ENCODE measurements at regions not wholly inside any gene's neighbourhood (a gene's known extent, or its start where the extent isn't known, plus 50 kb on each side); places are given as distances from the start of the nearest gene placed in this dataset.

DNA sequence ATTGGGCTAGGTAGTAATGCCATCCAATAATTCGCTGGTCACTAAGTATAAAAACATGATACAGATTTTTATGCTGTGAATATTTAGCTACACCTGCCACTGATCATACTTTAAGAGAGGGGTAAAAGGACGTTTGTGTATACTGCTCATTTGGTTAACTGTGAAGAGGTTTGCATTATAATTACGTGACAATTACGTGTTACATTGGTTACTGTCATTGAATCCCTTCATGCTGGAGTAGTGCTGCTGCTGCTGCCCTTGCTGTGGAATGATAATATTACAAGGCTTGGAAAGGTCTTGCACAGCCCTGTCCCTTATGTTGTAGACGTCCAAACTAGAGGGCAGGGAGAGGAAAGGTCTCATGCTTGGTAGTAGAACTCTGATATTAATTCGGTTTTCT lies 312.2 kb upstream of the ATP2B1 start:
- ATAC-seq (no peak), DNase-seq (ENCODE audit: missing footprints) (no peak)
- intact Hi-C loops (cut with DNase I): no loop called here

- ATAC-seq (no peak), DNase-seq (ENCODE audit: missing footprints) (no peak)
- intact Hi-C loops (cut with DNase I): no loop called here
Observed at GRCh38 chr12:90020436-90020835, 311.8 kb upstream of the ATP2B1 start.

DNA sequence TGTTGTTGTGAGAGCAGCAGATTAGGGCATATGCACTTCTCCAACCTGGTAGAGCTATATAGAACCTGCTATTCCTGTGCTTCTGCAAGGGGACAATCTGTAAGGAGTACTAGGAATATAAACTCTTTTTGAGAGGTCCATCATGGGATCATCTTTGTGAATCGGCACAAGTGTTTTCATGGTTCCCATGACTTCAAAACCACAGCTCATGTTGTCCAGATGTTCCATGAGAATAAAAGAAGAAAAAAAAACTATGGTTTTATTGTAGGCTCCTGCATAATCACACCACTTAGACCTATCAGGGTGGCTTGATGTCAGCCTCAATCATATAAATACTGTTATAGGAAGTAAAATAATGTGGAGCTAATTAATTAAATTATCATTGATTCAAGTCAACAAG lies 311.4 kb upstream of the ATP2B1 start:
- intact Hi-C loops (cut with DNase I): no loop called here
- no peak for ATAC-seq

DNA sequence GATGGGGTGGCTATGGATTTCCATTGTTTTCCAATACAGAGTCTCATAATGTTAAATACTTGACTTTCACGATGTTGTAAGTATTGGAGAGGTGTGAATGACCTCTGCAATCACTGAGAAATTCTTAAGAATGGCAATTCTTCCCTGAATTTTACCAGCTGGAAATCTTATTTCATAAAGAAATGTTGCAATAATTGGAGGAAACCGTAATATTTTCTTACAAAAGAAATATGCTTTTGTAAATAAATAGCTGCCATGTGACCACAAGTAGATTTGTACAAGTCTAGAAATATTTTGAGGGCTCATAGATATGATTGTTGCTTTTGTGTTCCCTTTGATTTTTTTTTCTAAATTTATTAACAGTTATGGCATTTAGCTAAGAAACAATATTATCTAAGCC lies 308.7 kb upstream of the ATP2B1 start:
- DNase-seq (ENCODE audit: missing footprints) (no peak), ATAC-seq (no peak)
- intact Hi-C loops (cut with DNase I): no loop called here

More for the DNA sequence above, 311.4 kb upstream of the ATP2B1 start:
- no peak for DNase-seq (ENCODE audit: missing footprints)

- ATAC-seq (no peak), DNase-seq (ENCODE audit: missing footprints) (no peak)
- intact Hi-C loops (cut with DNase I): no loop called here
Observed at GRCh38 chr12:90015228-90015627, 306.6 kb upstream of the ATP2B1 start.

- DNase-seq (ENCODE audit: missing footprints) (no peak), ATAC-seq (no peak)
- intact Hi-C loops (cut with DNase I): no loop called here
Observed at GRCh38 chr12:90013409-90013808, 304.8 kb upstream of the ATP2B1 start.

DNA sequence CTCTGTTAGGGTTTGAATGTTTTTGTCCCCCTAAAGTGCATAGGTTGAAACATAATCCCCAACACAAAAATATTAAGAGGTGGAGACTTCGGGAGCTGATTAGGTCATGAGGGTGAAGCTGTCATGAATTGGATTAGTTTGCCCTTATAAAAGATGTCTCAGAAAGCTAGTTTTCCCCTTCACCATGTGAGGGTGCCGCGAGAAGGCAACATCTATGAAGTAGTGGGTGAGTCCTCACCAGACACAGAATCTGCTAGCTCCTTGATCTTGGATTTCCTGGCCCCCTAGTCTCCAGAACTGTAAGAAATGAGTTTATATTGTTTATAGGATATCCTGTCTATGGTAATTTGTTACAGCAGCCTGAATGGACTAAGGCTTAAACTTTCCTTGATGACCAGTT lies 301.5 kb upstream of the ATP2B1 start:
- ATAC-seq (no peak), DNase-seq (ENCODE audit: missing footprints) (no peak)
- intact Hi-C loops (cut with DNase I): no loop called here

GRCh38 chr12:90008277-90008676 lies 299.6 kb upstream of the ATP2B1 start:
- DNase-seq (ENCODE audit: missing footprints) (no peak), ATAC-seq (no peak)
- intact Hi-C loops (cut with DNase I): no loop called here

- intact Hi-C loops (cut with DNase I): no loop called here
- DNase-seq (ENCODE audit: missing footprints) (no peak), ATAC-seq (no peak)
Observed at GRCh38 chr12:90004319-90005074, 295.9 kb upstream of the ATP2B1 start.

- DNase-seq (ENCODE audit: missing footprints) (no peak), ATAC-seq (no peak)
- intact Hi-C loops (cut with DNase I): no loop called here
Observed at GRCh38 chr12:90003688-90004087, 295.1 kb upstream of the ATP2B1 start.

- ATAC-seq (no peak), DNase-seq (ENCODE audit: missing footprints) (no peak)
- intact Hi-C loops (cut with DNase I): no loop called here
Observed at GRCh38 chr12:90000721-90001120, 292.1 kb upstream of the ATP2B1 start.

- ATAC-seq (no peak), DNase-seq (ENCODE audit: missing footprints) (no peak)
- intact Hi-C loops (cut with DNase I): no loop called here
Observed at GRCh38 chr12:89999699-90000505, 291.3 kb upstream of the ATP2B1 start.

DNA sequence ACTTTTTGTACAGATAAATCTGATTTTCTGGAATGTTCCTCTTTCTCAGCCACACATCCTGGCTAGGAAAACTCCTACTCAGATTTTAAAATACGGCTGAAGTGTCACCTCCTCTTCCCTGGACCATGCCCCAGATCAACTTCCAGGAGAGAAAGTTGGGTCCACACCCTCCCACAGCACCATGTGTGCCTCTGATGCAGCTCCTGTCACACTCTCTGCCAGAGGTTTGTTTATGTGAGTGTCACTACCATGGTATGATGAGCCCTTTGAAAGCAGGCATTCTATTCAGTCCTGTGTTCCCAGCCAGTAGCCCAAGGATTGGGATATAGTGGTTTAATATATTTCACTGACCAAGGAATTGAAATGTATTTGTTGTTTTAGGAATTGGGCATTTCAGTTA lies 287.2 kb upstream of the ATP2B1 start:
- no peak for DNase-seq (ENCODE audit: missing footprints)
- intact Hi-C loops (cut with DNase I): no loop called here
- no peak for ATAC-seq

DNA sequence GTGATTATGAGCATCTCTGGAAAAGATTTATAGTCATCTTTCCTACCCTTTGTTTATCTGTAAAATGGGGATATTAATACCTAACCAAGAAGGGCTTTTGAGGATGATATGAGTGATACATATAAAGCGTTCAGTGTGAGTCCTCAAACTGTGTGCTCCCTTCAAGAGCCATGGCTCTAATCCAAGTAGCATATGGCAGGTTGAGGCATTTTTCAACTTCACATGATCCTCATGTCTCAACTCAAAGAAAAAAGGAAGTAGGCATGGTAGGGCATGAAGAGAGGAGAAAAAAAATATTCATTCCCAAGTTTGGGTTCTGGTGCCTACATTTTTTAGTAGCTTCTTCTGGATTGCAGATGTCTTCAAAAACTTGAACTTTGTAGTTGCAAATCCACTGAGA lies 286.3 kb upstream of the ATP2B1 start:
- intact Hi-C loops (cut with DNase I): no loop called here
- ATAC-seq (no peak), DNase-seq (ENCODE audit: missing footprints) (no peak)

DNA sequence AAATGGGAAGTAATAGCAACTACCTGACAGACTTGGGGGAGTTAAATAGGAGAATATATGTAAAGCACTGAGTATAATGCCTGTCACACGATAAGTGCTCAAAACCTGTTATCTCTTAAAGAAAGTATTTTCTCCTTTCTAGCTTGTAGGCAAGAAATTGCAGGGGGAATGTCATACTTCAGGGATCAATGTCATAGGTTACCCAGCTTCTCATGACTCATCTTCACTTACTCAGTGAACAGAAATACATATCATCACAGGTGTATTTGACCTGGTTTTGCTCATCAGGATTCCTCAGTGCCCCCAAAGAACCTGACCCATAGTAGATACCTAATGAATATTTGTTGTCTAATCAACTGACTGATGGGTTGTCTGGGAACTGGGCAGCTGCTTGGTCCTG lies 285.0 kb upstream of the ATP2B1 start:
- DNase-seq (ENCODE audit: missing footprints) (no peak), ATAC-seq (no peak)
- intact Hi-C loops (cut with DNase I): no loop called here

GRCh38 chr12:89992668-89993451 lies 284.2 kb upstream of the ATP2B1 start:
- intact Hi-C loops (cut with DNase I): no loop called here
- DNase-seq (ENCODE audit: missing footprints): no peak
- no peak for ATAC-seq

DNA sequence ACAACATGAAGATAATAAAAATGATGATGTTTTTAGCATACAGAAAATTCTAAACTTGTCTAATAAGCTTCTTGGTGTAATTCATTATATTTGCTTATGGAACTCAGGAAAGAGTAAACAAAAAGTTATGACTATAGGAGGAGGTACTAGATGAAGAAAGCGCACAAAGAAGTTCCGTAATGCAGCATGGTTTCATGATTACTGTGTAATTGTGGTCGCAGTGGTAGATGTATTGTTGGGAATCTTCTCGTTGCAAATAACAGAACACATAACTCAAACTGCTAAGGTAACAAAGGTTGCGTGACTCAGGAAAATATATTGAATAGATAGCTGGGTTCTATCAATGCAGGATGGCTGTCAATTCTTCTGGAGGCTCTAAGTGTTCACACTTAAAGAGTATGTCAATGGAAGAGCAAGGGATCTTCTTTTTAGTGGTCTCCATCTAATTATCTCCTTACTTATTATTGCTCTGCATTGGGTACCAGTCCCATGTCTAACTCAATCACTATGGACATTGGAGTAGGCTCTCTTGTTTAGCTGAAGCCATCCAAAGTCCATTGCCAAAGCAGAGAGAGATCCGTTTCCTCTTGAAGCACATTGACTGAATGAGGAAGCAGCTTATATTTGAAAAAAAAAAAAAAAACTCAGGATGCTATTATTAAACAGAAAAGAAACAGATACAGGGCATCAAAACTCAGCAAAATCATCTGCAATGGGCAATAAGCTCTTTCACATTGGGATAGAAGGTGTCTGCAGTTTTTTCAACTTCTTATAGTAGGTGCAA lies 283.4 kb upstream of the ATP2B1 start:
- intact Hi-C loops (cut with DNase I): no loop called here
- DNase-seq (ENCODE audit: missing footprints) (no peak), ATAC-seq (no peak)

- intact Hi-C loops (cut with DNase I): no loop called here
- DNase-seq (ENCODE audit: missing footprints) (no peak), ATAC-seq (no peak)
Observed at GRCh38 chr12:89988188-89988915, 279.7 kb upstream of the ATP2B1 start.
